ENCODE measurements at regions not wholly inside any gene's neighbourhood (a gene's known extent, or its start where the extent isn't known, plus 50 kb on each side); places are given as distances from the start of the nearest gene placed in this dataset.

DNA sequence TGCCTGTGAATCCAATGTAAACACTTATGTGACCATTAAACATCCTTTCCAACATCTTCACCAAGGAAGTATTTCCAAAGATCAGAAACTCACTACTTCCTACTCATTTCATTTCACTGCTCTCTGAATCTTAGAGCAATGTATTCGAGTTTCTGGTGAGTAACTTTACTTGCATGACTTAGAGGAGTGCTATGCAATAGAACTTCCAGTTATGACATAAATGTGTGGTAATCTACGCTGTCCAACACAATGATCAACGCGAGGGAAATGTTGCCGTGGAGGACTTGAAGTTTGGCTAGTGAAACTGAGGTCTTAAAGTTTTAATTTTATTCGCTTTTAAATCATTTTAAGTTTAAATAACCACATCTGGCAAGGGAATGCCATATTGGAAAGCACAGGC, 1326.3 kb downstream of the XPNPEP1 start:
- FAIRE-seq (no peak), DNase-seq (ENCODE audit: insufficient read length, low spot score) (no peak)
- TF ChIP-seq SPI1 (IDR thresholded peaks at IDR 0.05; ENCODE audit: low read depth, low read length) (no peak), POLR2AphosphoS5 (IDR thresholded peaks at IDR 0.05; ENCODE audit: low read depth, low read length) (no peak), PAX5 (IDR thresholded peaks at IDR 0.05; ENCODE audit: insufficient read depth, low read length, severe bottlenecking) (no peak), POU2F2 (IDR thresholded peaks at IDR 0.05; ENCODE audit: low read depth, low read length) (no peak), TAF1 (IDR thresholded peaks at IDR 0.05; ENCODE audit: low read depth, low read length) (no peak), POLR2A (IDR thresholded peaks at IDR 0.05; ENCODE audit: low read depth, low read length) (no peak)

DNA sequence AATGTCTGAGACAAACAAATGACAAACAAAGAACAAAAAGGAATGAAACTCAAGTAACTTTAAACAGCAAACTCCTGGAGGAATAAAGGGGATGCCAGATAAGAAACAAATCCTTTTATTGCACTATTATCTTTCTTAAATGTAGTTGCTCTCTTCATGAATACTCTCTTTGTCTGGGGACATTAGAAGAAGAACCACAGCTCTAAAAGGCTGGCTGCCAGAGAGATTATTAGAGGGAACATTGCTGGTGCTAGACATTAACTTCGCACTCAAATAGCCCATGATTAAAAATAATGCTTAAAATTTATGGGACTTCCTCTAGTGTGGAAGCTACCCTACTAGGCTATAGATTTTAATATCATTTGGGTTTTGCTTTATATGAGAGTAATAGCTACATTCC, 1330.4 kb downstream of the XPNPEP1 start:
- FAIRE-seq (no peak), DNase-seq (ENCODE audit: insufficient read length, low spot score) (no peak)
- no peak for TF ChIP-seq PAX5 (IDR thresholded peaks at IDR 0.05; ENCODE audit: insufficient read depth, low read length, severe bottlenecking)
- no peak for TF ChIP-seq SPI1 (IDR thresholded peaks at IDR 0.05; ENCODE audit: low read depth, low read length)
- TF ChIP-seq TAF1 (IDR thresholded peaks at IDR 0.05; ENCODE audit: low read depth, low read length), result no peak
- TF ChIP-seq POLR2AphosphoS5 (IDR thresholded peaks at IDR 0.05; ENCODE audit: low read depth, low read length), result no peak
- TF ChIP-seq POLR2A (IDR thresholded peaks at IDR 0.05; ENCODE audit: low read depth, low read length), result no peak

DNA sequence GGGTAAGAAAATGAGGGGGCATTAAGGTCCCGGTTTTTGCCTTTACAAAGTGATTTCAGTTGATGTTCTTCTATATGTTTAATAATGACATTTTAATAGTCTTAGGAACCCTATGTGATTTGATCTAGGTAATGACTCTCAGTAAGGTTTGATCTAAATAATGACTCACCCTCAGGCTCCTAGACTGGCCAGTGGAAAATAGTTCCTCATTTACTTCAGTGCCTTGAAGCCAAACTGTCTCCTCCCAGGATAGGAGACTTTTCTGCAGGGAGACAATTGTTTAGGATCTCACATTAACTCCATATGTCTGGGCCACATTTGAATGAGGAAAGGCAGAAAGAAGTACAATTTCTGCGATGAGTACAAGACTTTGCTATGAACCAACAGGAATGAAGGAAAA, 1331.9 kb downstream of the XPNPEP1 start:
- DNase-seq (ENCODE audit: insufficient read length, low spot score), result no peak
- TF ChIP-seq PAX5 (IDR thresholded peaks at IDR 0.05; ENCODE audit: insufficient read depth, low read length, severe bottlenecking) (no peak), POLR2A (IDR thresholded peaks at IDR 0.05; ENCODE audit: low read depth, low read length) (no peak), POLR2AphosphoS5 (IDR thresholded peaks at IDR 0.05; ENCODE audit: low read depth, low read length) (no peak), SPI1 (IDR thresholded peaks at IDR 0.05; ENCODE audit: low read depth, low read length) (no peak), TAF1 (IDR thresholded peaks at IDR 0.05; ENCODE audit: low read depth, low read length) (no peak), POU2F2 (IDR thresholded peaks at IDR 0.05; ENCODE audit: low read depth, low read length) (no peak)
- no peak for FAIRE-seq

DNA sequence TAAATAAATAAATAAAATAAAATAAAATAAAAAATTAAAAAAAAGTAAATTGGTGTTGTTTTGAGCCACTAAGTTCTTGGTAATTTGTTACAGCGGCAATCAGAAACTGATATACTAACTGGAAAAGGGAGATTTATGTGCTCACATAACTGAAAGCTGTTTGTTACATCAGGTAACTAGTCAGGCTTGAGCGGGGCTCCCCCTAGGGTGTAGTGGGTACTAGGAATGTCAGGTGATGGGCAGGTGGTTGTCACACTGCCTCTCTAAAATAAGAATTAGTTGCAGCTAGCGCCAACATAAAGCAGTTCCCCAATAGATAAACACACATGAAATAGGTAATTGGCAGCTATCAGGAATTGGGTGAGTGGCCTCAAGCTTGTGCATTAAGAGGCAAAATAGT, 1336.9 kb downstream of the XPNPEP1 start:
- FAIRE-seq (no peak), DNase-seq (ENCODE audit: insufficient read length, low spot score) (no peak)
- TF ChIP-seq POU2F2 (IDR thresholded peaks at IDR 0.05; ENCODE audit: low read depth, low read length), result no peak
- TF ChIP-seq PAX5 (IDR thresholded peaks at IDR 0.05; ENCODE audit: insufficient read depth, low read length, severe bottlenecking), result no peak
- no peak for TF ChIP-seq TAF1 (IDR thresholded peaks at IDR 0.05; ENCODE audit: low read depth, low read length)
- no peak for TF ChIP-seq SPI1 (IDR thresholded peaks at IDR 0.05; ENCODE audit: low read depth, low read length)
- TF ChIP-seq POLR2AphosphoS5 (IDR thresholded peaks at IDR 0.05; ENCODE audit: low read depth, low read length), result no peak
- no peak for TF ChIP-seq POLR2A (IDR thresholded peaks at IDR 0.05; ENCODE audit: low read depth, low read length)

DNA sequence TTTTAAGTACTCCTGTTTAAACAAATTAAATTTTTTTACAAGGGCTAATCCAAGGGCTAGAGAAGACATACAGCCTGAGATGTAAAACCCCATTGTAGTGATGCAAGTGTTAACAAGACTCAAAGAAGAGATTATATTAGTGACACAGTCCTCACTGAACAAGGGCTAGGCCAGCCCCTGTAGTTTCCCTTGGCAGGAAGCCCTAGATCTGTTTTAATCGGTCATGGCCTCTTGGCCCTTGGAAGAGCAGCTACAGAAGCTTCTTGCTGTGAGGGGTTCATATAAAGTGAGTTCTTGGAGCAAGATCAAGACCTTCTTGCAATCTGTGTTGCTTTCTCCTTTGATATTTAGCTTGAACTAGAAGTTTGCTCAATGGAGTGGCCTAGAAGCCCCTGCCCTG, 1339.4 kb downstream of the XPNPEP1 start:
- no peak for TF ChIP-seq POU2F2 (IDR thresholded peaks at IDR 0.05; ENCODE audit: low read depth, low read length)
- TF ChIP-seq SPI1 (IDR thresholded peaks at IDR 0.05; ENCODE audit: low read depth, low read length), result no peak
- TF ChIP-seq POLR2AphosphoS5 (IDR thresholded peaks at IDR 0.05; ENCODE audit: low read depth, low read length), result no peak
- TF ChIP-seq PAX5 (IDR thresholded peaks at IDR 0.05; ENCODE audit: insufficient read depth, low read length, severe bottlenecking), result no peak
- TF ChIP-seq TAF1 (IDR thresholded peaks at IDR 0.05; ENCODE audit: low read depth, low read length), result no peak
- no peak for TF ChIP-seq POLR2A (IDR thresholded peaks at IDR 0.05; ENCODE audit: low read depth, low read length)
- no peak for DNase-seq (ENCODE audit: insufficient read length, low spot score)
- no peak for FAIRE-seq

DNA sequence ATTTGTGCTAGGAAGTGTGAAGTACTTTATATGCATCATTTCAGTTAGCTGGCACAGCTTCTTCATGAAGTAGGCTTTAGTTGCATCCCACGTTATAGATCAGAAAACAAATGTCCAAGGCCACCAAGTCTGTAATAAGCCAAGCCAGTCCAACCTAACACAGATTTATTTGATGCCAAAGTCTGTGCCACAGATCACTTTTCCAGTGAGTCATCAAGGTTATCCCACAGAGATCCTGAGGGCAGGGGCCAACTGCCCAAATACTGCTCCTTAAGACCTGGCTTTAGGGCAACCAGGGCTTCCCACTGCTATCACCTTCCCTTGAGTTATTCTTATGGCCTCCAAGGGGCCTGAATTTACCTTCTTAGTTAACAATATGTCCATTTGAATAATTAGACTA, 1340.4 kb downstream of the XPNPEP1 start:
- no peak for TF ChIP-seq POLR2AphosphoS5 (IDR thresholded peaks at IDR 0.05; ENCODE audit: low read depth, low read length)
- TF ChIP-seq SPI1 (IDR thresholded peaks at IDR 0.05; ENCODE audit: low read depth, low read length), result no peak
- TF ChIP-seq POU2F2 (IDR thresholded peaks at IDR 0.05; ENCODE audit: low read depth, low read length), result no peak
- no peak for TF ChIP-seq PAX5 (IDR thresholded peaks at IDR 0.05; ENCODE audit: insufficient read depth, low read length, severe bottlenecking)
- TF ChIP-seq TAF1 (IDR thresholded peaks at IDR 0.05; ENCODE audit: low read depth, low read length), result no peak
- no peak for TF ChIP-seq POLR2A (IDR thresholded peaks at IDR 0.05; ENCODE audit: low read depth, low read length)
- FAIRE-seq, result no peak

DNA sequence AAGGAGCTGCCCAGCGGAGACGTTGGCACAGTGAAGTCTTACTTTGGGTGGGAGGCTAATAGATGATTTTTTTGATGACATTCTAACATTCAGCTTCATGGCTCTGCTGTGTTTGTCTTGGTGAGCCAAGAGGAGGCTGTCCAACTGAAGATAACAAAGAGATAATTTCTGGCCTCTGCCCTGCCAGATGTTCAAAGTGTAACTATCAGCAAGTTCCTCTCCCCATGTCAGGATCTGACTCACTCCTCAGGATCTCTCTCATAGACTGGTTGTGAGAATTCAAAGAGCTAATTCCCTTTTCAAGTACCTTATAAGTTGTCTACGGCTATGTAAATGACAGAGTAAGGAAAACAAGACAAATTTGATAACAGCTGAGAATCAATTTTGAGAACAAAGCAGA, 1340.9 kb downstream of the XPNPEP1 start:
- no peak for FAIRE-seq

More for the DNA sequence above, 1340.4 kb downstream of the XPNPEP1 start:
- no peak for DNase-seq (ENCODE audit: insufficient read length, low spot score)

DNA sequence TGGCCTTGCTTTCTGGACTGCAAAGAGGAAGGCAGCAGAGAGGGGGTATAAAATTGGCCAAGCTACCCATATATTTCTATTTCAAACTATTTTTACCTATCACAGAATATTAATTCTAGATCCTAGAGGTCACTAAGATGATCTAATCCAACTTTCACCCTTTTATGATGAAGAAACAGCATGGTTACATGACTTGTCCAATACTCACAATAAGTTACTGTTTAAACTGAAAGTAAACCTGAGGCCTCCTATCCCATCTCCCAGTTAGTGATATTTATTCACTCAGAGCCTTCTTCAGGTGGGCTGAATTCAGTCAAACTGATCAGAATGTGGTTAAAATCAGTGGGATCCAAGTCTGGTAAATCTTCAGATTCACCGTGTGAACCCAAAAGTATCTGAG, 1345.1 kb downstream of the XPNPEP1 start:
- FAIRE-seq, result no peak
- no peak for DNase-seq (ENCODE audit: insufficient read length, low spot score)
- TF ChIP-seq POU2F2 (IDR thresholded peaks at IDR 0.05; ENCODE audit: low read depth, low read length) (no peak), TAF1 (IDR thresholded peaks at IDR 0.05; ENCODE audit: low read depth, low read length) (no peak), POLR2A (IDR thresholded peaks at IDR 0.05; ENCODE audit: low read depth, low read length) (no peak), PAX5 (IDR thresholded peaks at IDR 0.05; ENCODE audit: insufficient read depth, low read length, severe bottlenecking) (no peak), POLR2AphosphoS5 (IDR thresholded peaks at IDR 0.05; ENCODE audit: low read depth, low read length) (no peak), SPI1 (IDR thresholded peaks at IDR 0.05; ENCODE audit: low read depth, low read length) (no peak)

More for the DNA sequence above, 1340.9 kb downstream of the XPNPEP1 start:
- DNase-seq (ENCODE audit: insufficient read length, low spot score), result no peak
- TF ChIP-seq TAF1 (IDR thresholded peaks at IDR 0.05; ENCODE audit: low read depth, low read length) (no peak), POLR2A (IDR thresholded peaks at IDR 0.05; ENCODE audit: low read depth, low read length) (no peak), PAX5 (IDR thresholded peaks at IDR 0.05; ENCODE audit: insufficient read depth, low read length, severe bottlenecking) (no peak), SPI1 (IDR thresholded peaks at IDR 0.05; ENCODE audit: low read depth, low read length) (no peak), POU2F2 (IDR thresholded peaks at IDR 0.05; ENCODE audit: low read depth, low read length) (no peak), POLR2AphosphoS5 (IDR thresholded peaks at IDR 0.05; ENCODE audit: low read depth, low read length) (no peak)

DNA sequence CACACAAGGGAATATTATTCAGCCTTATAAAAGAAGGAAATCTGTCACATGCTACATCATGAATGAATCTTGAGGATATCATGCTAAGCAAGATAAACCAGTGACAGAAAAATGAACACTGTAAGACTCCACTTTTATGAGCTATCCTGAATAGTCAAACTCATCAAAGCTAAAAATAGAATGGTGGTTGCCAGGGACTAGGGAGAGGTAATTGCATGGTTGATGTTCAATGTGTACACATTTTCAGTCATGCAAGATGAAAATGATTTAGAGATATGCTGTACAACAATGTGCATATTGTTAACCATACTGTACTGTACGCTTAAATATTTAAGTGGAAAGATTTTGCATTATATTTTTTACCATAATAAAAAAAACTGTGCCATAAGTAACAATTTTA, 1349.1 kb downstream of the XPNPEP1 start:
- TF ChIP-seq POLR2A (IDR thresholded peaks at IDR 0.05; ENCODE audit: low read depth, low read length) (no peak), TAF1 (IDR thresholded peaks at IDR 0.05; ENCODE audit: low read depth, low read length) (no peak), SPI1 (IDR thresholded peaks at IDR 0.05; ENCODE audit: low read depth, low read length) (no peak), PAX5 (IDR thresholded peaks at IDR 0.05; ENCODE audit: insufficient read depth, low read length, severe bottlenecking) (no peak), POU2F2 (IDR thresholded peaks at IDR 0.05; ENCODE audit: low read depth, low read length) (no peak), POLR2AphosphoS5 (IDR thresholded peaks at IDR 0.05; ENCODE audit: low read depth, low read length) (no peak)
- FAIRE-seq, result peak; percentile 28

DNA sequence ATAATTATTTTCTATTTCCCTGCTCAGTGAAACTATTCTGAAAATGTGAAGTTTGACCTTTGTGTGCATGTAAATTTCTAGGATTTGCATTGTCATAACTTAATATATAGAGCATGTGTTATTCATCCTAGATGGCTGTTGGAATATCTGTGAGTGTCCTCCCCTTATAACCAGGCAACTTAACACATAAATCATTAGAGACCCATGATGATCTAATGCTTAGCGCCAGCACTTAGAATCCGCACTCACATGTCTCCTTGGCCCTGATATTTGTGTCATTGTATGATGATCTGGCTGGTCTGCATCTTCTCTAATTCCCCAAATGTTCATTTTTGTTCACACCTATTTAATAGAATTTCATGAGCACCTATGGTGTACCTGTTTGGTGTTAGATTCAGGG, 1354.5 kb downstream of the XPNPEP1 start:
- TF ChIP-seq PAX5 (IDR thresholded peaks at IDR 0.05; ENCODE audit: insufficient read depth, low read length, severe bottlenecking), result no peak
- no peak for TF ChIP-seq POU2F2 (IDR thresholded peaks at IDR 0.05; ENCODE audit: low read depth, low read length)
- TF ChIP-seq POLR2A (IDR thresholded peaks at IDR 0.05; ENCODE audit: low read depth, low read length), result no peak
- TF ChIP-seq POLR2AphosphoS5 (IDR thresholded peaks at IDR 0.05; ENCODE audit: low read depth, low read length), result no peak
- TF ChIP-seq SPI1 (IDR thresholded peaks at IDR 0.05; ENCODE audit: low read depth, low read length), result no peak
- TF ChIP-seq TAF1 (IDR thresholded peaks at IDR 0.05; ENCODE audit: low read depth, low read length), result no peak
- no peak for FAIRE-seq
- DNase-seq (ENCODE audit: insufficient read length, low spot score), result no peak

More for the DNA sequence above, 1349.1 kb downstream of the XPNPEP1 start:
- DNase-seq (ENCODE audit: insufficient read length, low spot score), result no peak
